Body of pancreas (tissue), 4 donors: ENCODE measurements at regions not wholly inside any gene's neighbourhood (a gene's known extent, or its start where the extent isn't known, plus 50 kb on each side); places are given as distances from the start of the nearest gene placed in this dataset.

Experiments
- ATAC-seq: fragments of 150-250 bp; one replicate; pipeline ENCODE4 v1.9.1; 2016
- DNase-seq, 4 donors: peaks; one replicate each; pipeline ENCODE4 v3.0.0-alpha.2; 2019
- H3K27ac ChIP-seq, 4 donors: fragments of 200-600 bp; sonication (generic); 1 replicate in 3 of 4; 2 replicates in 1 of 4; pipeline versions ENCODE4 v1.5.1 to v1.6.1; 2016 to 2019; ENCODE audit warnings: mild to moderate bottlenecking in 1 of 4, mixed read lengths in 1 of 4, moderate library complexity in 1 of 4
- H3K27me3 ChIP-seq, 2 donors: fragments of 200-600 bp; sonication (generic); one replicate each; pipeline ENCODE4 v1.6.0; 2016; ENCODE audit warnings: mild to moderate bottlenecking in 1 of 2
- H3K36me3 ChIP-seq, 2 donors: fragments of 200-600 bp; sonication (generic); replicated peaks in 1 of 2; 2 replicates each; pipeline ENCODE4 v1.5.1; 2016; ENCODE audit warnings: low read depth in 2 of 2; ENCODE audit not compliant: insufficient read depth in 1 of 2
- H3K4me1 ChIP-seq: fragments of 200-600 bp; sonication (generic); one replicate; pipeline ENCODE4 v1.6.0; 2016
- H3K4me3 ChIP-seq, 2 donors: fragments of 200-600 bp; sonication (generic); 1 replicate in 1 of 2; 2 replicates in 1 of 2; pipeline ENCODE4 v1.5.1; 2016 to 2019
- H3K9me3 ChIP-seq, 3 donors: fragments of 200-600 bp; sonication (generic); 1 replicate in 2 of 3; 2 replicates in 1 of 3; pipeline ENCODE4 v1.5.1; 2016
- POLR2A ChIP-seq, 3 donors: fragments of 450-650 bp; IDR thresholded peaks; one replicate each; pipeline ENCODE4 v1.6.1; 2016; ENCODE audit warnings: antibody characterized with exemption in 3 of 3, mild to moderate bottlenecking in 2 of 3
- WGBS, 2 donors: methylation state at CpG; one replicate each; pipeline ENCODE4 v1.1.5; 2017; 5-methylcytosine and 5-hydroxymethylcytosine counted together
- intact Hi-C: fragments of 100-400 bp; cut with DNase I; formaldehyde crosslinking; loops from one replicate; pipeline ENCODE4 v1.15.1; 2023
- TF ChIP-seq, protein P1 (sequence below), 7 experiments: fragments of 450-650 bp in 4 of 7; fragments of 200-600 bp in 3 of 7; sonication (generic) in 3 of 7; IDR thresholded peaks; one replicate each; pipeline ENCODE4 v1.5.1; 2016 to 2019; ENCODE audit warnings: antibody characterized with exemption in 7 of 7

DNA sequence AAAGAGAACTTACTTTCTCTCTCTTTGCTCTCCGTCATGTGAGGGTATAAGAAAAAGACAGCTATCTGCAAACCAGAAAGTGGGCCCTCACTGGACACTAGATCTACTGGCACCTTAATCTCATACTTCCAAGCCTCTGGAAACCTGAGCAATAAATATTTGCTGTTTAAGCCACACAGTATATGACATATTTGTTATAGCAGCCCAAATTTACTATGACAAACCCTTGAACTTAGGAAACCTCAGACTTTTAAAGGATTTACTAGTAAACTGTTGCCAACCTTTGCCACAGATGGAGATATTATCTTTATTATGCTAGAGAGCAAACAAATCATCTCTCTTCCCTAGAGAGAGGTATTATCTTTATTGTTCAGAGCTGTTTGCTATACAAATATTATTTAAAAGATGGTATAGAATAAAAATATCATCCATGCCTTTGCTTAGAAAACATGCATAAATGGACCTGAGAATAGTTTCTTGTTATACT, 1446.1 kb downstream of the SLITRK1 start:
- WGBS, 2 donors, result 78 to 89% methylated on average over 1 of the region's 1 CpG

DNA sequence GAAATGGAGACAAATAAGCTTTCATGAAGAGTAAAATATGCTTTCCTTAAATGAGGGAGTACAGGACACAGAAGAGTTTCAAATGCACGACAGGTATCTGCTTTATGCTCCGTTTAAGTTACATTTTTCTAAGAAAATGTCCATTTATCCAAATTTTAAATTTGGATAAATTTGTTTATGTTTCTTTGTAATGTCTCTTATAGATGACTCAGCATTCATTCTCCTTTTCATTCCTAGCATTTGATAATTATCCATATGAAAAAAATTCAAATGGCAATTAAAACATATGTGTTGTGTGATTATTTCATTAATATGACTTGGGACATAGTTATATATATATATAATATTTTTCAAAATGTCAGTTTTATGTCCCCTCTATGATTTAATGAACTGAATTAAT, 1449.3 kb downstream of the SLITRK1 start:
- 74% methylated on average over 2 of the region's 2 CpGs for WGBS, 2 donors

More for the DNA sequence above, 1446.1 kb downstream of the SLITRK1 start:
- Histone ChIP-seq H3K36me3 (no peaks in the 10 kb centered on the region), H3K4me3 (no peak overlapping the region), H3K9me3 (no peaks in the 10 kb centered on the region), H3K4me1 (no peaks in the 10 kb centered on the region), H3K27me3 (no peaks in the 10 kb centered on the region), H3K27ac (no peak overlapping the region)
- intact Hi-C loops, result no loop called here
- DNase-seq, result no peak
- TF ChIP-seq, protein P1, sequence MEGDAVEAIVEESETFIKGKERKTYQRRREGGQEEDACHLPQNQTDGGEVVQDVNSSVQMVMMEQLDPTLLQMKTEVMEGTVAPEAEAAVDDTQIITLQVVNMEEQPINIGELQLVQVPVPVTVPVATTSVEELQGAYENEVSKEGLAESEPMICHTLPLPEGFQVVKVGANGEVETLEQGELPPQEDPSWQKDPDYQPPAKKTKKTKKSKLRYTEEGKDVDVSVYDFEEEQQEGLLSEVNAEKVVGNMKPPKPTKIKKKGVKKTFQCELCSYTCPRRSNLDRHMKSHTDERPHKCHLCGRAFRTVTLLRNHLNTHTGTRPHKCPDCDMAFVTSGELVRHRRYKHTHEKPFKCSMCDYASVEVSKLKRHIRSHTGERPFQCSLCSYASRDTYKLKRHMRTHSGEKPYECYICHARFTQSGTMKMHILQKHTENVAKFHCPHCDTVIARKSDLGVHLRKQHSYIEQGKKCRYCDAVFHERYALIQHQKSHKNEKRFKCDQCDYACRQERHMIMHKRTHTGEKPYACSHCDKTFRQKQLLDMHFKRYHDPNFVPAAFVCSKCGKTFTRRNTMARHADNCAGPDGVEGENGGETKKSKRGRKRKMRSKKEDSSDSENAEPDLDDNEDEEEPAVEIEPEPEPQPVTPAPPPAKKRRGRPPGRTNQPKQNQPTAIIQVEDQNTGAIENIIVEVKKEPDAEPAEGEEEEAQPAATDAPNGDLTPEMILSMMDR (IDR thresholded peaks at IDR 0.05), result no peak
- TF ChIP-seq POLR2A (IDR thresholded peaks at IDR 0.05), result no peak
- no peak for ATAC-seq

DNA sequence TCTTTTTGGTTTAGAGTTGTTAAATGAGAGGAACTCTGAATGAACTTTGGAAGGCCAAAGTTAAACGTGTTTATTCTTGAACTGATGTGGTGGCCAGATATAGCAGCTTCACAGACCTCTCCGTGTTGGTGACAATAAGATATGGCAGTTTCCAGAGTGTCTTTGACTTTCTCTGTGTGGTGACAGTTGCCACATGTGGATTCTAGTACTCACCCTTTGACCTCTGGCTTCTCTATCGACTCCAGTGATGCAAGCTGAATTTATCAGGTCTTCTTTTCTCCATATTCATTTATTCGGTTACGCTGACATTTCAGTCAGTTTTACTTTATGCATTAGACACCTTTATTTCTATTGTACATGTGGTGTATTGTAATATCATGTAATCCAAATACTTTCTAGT, 1469.5 kb downstream of the SLITRK1 start:
- no peak for DNase-seq
- Histone ChIP-seq H3K27ac (no peak overlapping the region), H3K36me3 (no peaks in the 10 kb centered on the region), H3K4me3 (no peak overlapping the region), H3K27me3 (no peaks in the 10 kb centered on the region), H3K9me3 (no peaks in the 10 kb centered on the region), H3K4me1 (no peaks in the 10 kb centered on the region)
- WGBS, 2 donors, result 54 to 62% methylated on average over 5 of the region's 5 CpGs
- intact Hi-C loops, result no loop called here
- TF ChIP-seq POLR2A (IDR thresholded peaks at IDR 0.05), result no peak
- no peak for ATAC-seq

More for the DNA sequence above, 1449.3 kb downstream of the SLITRK1 start:
- Histone ChIP-seq H3K9me3 (no peaks in the 10 kb centered on the region), H3K4me1 (no peaks in the 10 kb centered on the region), H3K36me3 (no peaks in the 10 kb centered on the region), H3K27ac (no peak overlapping the region), H3K4me3 (no peak overlapping the region), H3K27me3 (no peaks in the 10 kb centered on the region)
- intact Hi-C loops, result no loop called here
- no peak for ATAC-seq
- TF ChIP-seq, protein P1 (IDR thresholded peaks at IDR 0.05), result no peak
- TF ChIP-seq POLR2A (IDR thresholded peaks at IDR 0.05), result no peak
- DNase-seq, result no peak

DNA sequence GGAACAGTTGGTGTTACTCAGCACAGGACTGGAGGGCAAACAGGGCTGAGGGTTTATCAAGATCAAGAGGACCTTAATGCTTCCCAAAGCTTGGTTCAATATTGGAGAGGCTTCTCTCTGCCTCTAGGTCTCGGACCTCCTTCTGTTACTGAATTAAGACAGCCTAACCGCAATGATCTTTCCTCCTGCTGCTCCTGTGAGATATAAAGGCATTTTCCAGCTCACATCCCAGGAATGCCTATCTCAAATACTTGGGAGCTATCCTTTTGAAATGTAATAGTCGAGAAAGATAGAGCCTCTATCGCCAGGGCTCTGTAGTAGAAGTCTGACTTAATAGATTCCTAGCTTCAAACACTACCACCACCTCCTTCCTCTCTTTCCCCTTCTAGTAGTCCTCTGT, 1475.0 kb downstream of the SLITRK1 start:
- 74 to 84% methylated on average over 4 of the region's 4 CpGs for WGBS, 2 donors
- intact Hi-C loops, result no loop called here
- no peak for TF ChIP-seq POLR2A (IDR thresholded peaks at IDR 0.05)
- TF ChIP-seq, protein P1 (IDR thresholded peaks at IDR 0.05), result no peak

DNA sequence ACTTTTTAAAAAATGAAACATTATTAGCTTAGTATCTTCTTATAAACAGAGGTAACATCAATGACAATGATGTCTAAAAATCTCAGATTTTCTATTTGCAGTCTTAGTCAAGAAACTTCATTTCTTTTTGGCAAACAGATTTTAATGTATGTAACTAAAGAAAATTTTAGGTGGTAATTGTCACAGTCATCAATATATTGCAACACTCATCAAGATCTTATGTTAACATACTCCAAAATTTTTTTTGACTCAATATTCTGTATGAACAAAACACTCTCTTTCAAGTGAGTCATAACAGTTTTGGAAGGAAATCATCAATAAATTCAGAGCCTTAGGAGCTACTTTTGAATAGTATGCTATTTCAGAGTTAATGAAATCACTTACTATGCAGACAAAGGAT, 1507.6 kb downstream of the SLITRK1 start:
- Histone ChIP-seq H3K27ac (no peak overlapping the region), H3K9me3 (no peaks in the 10 kb centered on the region), H3K4me1 (no peaks in the 10 kb centered on the region), H3K4me3 (no peak overlapping the region), H3K36me3 (no peaks in the 10 kb centered on the region), H3K27me3 (no peaks in the 10 kb centered on the region)
- ATAC-seq (no peak), DNase-seq (no peak)
- no peak for TF ChIP-seq POLR2A (IDR thresholded peaks at IDR 0.05)
- TF ChIP-seq, protein P1 (IDR thresholded peaks at IDR 0.05), result no peak
- intact Hi-C loops, result no loop called here

More for the DNA sequence above, 1475.0 kb downstream of the SLITRK1 start:
- no peak for ATAC-seq
- Histone ChIP-seq H3K4me3 (no peak overlapping the region), H3K27me3 (no peaks in the 10 kb centered on the region), H3K36me3 (no peaks in the 10 kb centered on the region), H3K9me3 (no peaks in the 10 kb centered on the region), H3K4me1 (no peaks in the 10 kb centered on the region), H3K27ac (no peak overlapping the region)
- DNase-seq, result no peak
